HG02981 (cell line): ENCODE measurements at regions not wholly inside any gene's neighbourhood (a gene's known extent, or its start where the extent isn't known, plus 50 kb on each side); places are given as distances from the start of the nearest gene placed in this dataset.
"Not testable (repeated sequence)": the region's sequence is repeated elsewhere in the genome, so short reads cannot be mapped to it uniquely, and the experiment has no call there.

Experiments
- ATAC-seq: cut with Tn5 transposase; IDR thresholded peaks from one replicate; pipeline ENCODE4 v1.9.1; 2021; ENCODE audit warnings: mild to moderate bottlenecking, moderate library complexity; ENCODE audit not compliant: unreplicated experiment

GRCh38 chr17:63171428-63172393 is 205.7 kb downstream of the TANC2 start:
- no peak for ATAC-seq

GRCh38 chr17:63173450-63173849 is 207.4 kb downstream of the TANC2 start:
- ATAC-seq = no peak

- ATAC-seq = no peak
These were observed 207.9 kb downstream of the TANC2 start for GRCh38 chr17:63173903-63174302.

GRCh38 chr17:63178530-63178929 is 212.5 kb downstream of the TANC2 start:
- ATAC-seq = no peak

GRCh38 chr17:63181856-63182255 is 215.8 kb downstream of the TANC2 start:
- no peak for ATAC-seq

GRCh38 chr17:63185420-63185819 is 219.4 kb downstream of the TANC2 start:
- no peak for ATAC-seq

- no peak for ATAC-seq
These were observed 223.0 kb downstream of the TANC2 start for GRCh38 chr17:63189082-63189481.

- no peak for ATAC-seq
These were observed 223.9 kb downstream of the TANC2 start for GRCh38 chr17:63189930-63190329.

GRCh38 chr17:63190821-63191370 is 224.9 kb downstream of the TANC2 start:
- ATAC-seq = no peak

- ATAC-seq = no peak
These were observed 225.6 kb downstream of the TANC2 start for GRCh38 chr17:63191610-63192009.

- ATAC-seq = no peak
These were observed 227.8 kb downstream of the TANC2 start for GRCh38 chr17:63193827-63194226.

- peak; percentile 48 for ATAC-seq
These were observed 230.8 kb downstream of the TANC2 start for GRCh38 chr17:63196772-63197335.

GRCh38 chr17:63203652-63204051 is 237.6 kb downstream of the TANC2 start:
- no peak for ATAC-seq

- no peak for ATAC-seq
These were observed 224.2 kb downstream of the CYB561 start for GRCh38 chr17:63221939-63222338.

- no peak for ATAC-seq
These were observed 223.5 kb downstream of the CYB561 start for GRCh38 chr17:63222655-63223054.

- no peak for ATAC-seq
These were observed 222.7 kb downstream of the CYB561 start for GRCh38 chr17:63223212-63223911.

GRCh38 chr17:63224644-63225043 is 221.5 kb downstream of the CYB561 start:
- ATAC-seq = no peak

- ATAC-seq = not testable (repeated sequence)
These were observed 219.4 kb downstream of the CYB561 start for GRCh38 chr17:63226720-63227119.

- ATAC-seq = not testable (repeated sequence)
These were observed 215.0 kb downstream of the CYB561 start for GRCh38 chr17:63231015-63231620.

GRCh38 chr17:63232565-63233310 is 213.4 kb downstream of the CYB561 start:
- no peak for ATAC-seq
